NCI-H1694 (cell line): ENCODE measurements at regions not wholly inside any gene's neighbourhood (a gene's known extent, or its start where the extent isn't known, plus 50 kb on each side); places are given as distances from the start of the nearest gene placed in this dataset.

Experiments used
- DNase-seq: peaks from one replicate; lab custom pipeline; 2025; lab: John Stamatoyannopoulos, UW

DNA sequence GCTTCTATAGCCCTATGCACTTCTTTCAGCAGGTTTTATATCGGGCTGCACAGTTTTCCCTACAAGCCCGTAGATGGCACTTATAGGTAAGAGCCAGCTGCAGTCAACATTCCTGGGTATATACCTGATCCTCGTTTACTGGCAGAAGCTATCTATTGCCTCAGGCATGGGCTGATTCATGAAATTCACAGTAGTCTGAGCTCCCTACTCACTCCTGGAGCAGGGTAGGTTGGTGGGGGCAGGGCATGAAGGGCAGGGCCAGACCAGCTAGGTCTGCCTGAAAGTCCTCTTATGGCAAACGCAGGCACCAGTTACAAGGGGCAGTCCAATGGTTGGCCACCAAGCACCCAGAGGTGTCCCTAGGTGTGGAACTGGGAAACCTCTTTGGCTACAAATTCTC, 345.8 kb downstream of the RPS29 start:
- DNase-seq: no peak

- DNase-seq: no peak
Observed at GRCh38 chr14:49228552-49228951, 357.6 kb downstream of the RPS29 start.

DNA sequence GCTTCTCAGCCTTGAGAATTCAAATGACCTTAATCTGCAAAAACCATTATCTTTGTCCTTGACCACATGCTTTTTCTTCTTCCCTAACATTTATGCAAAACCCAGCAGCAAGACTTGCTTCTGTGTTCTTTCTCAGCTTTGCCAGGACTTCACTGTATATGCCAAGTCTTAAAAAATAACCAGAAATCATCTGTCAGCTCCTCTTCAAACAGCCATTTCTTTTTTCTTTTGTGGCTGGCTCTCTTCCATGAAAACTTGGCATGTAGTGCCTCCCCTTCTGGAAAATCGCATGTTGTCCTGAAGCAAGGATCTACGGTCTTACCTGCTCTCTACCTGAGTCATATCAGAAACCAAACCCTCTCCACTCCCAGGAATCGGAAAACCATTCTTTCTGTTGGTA, 364.9 kb downstream of the RPS29 start:
- no peak for DNase-seq

- peak; percentile 62 for DNase-seq
Observed at GRCh38 chr14:49220492-49220891, 365.7 kb downstream of the RPS29 start.

DNA sequence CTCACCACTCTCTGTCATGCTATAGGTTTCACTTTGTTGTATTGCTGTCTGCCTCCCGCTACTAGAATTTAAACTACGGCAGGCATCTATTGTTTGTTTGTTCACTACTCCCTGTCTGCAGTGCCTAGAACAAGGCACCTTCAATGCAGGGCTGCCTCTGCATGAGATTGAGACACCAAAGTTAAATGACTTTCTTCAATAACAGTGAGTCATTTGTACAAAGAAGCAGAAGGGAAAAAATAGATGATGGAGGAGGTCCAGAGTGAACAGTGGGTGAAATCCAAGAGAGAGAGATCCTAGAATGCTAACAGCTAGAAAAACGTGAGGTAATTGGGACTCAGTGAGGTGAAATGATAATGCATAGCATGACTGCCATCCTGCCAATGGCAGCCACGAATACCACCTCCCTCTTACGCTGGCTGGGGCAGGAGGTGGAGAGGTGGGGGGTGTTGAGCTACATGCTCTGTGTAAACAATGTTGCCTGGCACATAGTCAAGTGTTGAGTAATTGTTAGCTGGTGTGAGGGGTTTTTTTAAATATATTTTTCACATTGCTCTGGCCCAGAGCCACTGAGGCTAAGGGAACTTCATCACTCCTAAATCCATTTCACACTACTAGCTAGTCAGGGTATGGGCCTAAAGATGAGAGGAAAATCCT, 367.6 kb downstream of the RPS29 start:
- peak; percentile 84 for DNase-seq

- DNase-seq: no peak
Observed at GRCh38 chr14:49212721-49213120, 373.5 kb downstream of the RPS29 start.

DNA sequence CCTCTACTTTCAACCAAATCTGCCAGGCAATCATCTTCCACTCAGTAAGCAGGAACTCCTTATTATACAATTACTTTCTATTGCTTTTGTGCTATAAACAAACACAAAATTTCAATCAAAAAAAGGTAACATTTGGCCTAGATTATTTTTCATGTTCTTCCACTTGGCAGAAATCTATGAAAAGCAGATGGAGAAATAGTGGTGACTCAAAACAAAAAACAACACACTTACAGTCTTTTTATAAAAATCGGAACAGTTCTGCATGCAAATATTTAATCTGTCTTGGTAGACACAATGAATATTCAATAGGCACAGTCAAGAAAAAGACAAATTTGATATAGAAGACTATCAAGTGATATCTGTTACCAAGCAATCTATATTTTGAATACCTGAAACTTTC, 376.8 kb downstream of the RPS29 start:
- DNase-seq: no peak

- DNase-seq: peak; percentile 99
Observed at GRCh38 chr14:49206828-49207227, 379.4 kb downstream of the RPS29 start.

- DNase-seq: no peak
Observed at GRCh38 chr14:49203676-49204075, 382.5 kb downstream of the RPS29 start.

DNA sequence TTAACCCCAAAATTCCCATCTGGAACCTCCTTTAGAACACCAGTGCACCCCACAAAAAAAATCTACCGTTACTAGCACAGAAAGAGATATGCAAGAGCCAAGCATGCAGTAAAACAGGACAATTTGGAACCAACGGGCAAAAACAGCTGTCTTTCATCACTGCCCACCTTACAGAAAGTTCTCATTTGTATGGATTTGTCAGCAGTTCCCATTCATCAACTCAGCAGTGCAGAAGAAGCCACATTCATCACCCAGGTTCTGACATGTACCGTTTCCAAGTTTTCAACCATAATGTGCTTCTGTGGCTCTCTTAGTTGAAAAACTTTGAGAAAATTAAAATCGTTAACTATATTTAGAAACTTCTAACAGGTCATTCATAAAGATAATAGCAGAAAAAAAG, 387.0 kb downstream of the RPS29 start:
- no peak for DNase-seq

- DNase-seq: no peak
Observed at GRCh38 chr14:49196327-49196726, 389.9 kb downstream of the RPS29 start.

DNA sequence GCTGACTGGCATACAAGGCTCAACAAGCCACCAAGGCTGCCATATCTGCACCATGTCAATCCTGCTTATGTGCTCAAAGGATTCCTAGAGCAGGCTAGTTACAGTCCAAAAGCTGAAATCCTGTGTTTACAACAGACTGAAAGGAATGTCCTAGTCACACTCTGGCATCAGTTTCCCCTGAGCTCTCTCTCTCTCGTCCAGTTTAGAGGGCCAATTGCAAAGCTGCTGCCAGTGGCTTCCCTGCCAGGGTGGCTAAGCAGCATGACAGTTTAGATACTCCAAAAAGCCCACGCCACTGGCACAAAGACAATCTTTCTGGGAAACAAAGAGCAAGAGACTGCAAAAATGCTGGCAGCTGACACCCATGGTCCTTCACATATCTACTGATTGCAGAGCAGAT, 392.1 kb downstream of the RPS29 start:
- no peak for DNase-seq

- DNase-seq: no peak
Observed at GRCh38 chr14:49193332-49194065, 392.7 kb downstream of the RPS29 start.

GRCh38 chr14:49191380-49191779, 394.8 kb downstream of the RPS29 start:
- no peak for DNase-seq

GRCh38 chr14:49189375-49189774, 396.8 kb downstream of the RPS29 start:
- DNase-seq: no peak

DNA sequence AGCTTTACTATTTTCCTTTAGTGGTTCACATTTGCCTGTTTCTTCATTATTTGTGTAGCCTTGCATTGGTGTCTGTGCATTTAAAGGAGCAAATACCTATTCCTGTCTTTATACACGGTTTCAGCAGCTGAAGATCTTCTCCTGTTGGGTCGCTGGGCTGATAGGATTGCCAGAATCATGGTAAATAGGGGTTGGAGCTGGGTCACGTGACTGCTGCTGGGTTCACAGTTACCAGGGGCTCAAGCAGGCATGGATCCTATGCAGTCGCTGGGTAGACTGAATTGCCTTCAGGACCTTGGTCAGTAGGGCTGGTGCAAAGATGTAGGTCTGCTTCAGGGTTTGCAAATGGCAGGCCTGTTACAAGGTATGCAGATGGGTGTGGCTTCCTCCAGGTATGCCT, 398.4 kb downstream of the RPS29 start:
- no peak for DNase-seq

GRCh38 chr14:49173765-49174373, 412.3 kb downstream of the RPS29 start:
- DNase-seq: peak; percentile 89

DNA sequence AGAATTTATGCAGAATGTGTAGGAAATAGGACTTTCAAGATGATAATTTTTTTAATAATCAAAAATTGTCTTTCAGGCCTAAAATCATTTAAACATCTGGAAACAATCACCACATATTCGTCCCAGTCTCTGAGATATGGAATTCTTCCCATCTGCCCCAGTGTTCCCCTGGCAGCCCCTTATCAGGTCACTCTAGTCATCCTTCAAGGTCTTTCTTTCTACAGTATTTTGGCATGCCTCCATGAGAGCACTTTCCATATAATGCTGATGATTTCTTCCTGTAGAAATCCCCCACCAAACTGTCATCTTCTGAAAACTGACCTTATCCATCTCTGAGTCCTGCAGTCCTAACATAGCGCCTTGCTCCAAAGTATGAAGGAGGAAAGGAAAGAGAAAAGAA, 422.1 kb downstream of the RPS29 start:
- no peak for DNase-seq

DNA sequence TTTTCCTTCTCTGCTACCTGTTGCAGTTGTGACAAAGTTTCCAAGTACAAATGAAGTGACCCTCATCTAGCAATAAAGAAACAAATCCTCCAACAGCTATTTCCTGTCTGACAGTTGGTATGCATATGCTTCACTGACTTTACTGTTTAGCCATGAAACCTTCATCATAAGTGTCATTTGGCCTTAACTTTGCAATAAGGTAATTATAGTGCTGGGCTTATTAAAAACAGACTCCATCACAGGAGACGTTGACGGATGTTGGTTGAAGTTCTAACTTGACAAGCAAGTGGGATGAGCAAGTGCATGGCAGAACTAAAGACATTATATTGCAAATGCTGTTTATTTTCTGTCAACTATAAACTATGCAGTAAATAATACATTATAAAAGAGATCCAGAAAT, 425.2 kb downstream of the RPS29 start:
- no peak for DNase-seq

DNA sequence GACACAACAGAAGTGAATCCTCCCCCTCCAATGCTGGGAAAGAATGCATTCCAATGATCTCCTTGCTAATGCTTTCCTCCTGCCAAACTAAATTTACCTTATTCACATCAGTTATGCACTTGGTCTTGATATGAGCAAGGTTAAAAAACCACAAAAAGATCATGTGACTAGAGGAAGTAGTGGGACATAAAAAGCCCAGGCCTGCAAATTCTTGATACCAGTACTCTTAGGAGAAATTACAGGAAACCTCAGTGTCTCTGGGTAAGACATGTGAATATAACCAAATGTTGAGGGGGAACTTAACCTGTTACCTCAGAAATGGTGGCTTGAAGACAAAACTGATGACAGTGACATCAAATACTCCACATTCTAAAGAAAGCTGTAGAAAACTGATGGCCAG, 427.1 kb downstream of the RPS29 start:
- DNase-seq: no peak

GRCh38 chr14:49139593-49139992, 446.6 kb downstream of the RPS29 start:
- DNase-seq: no peak

DNA sequence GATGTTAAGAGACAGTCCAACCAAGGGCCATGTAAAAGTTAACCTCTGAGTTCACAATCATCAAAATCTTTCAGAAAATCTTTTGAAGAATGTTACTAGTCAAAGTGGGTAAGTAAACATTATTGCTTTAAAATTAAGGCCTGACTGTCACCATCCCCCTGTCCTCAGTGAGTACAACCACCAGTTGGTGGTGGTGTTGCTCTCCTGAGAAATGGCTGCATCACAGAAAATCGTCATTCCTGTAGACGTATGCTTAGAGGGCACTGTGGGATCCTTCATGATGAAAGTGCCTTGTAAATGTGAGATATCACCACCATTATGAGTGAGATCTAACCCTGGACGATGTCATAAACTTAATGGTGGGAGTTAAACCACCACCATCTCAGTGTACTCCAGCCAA, 451.2 kb downstream of the RPS29 start:
- peak; percentile 48 for DNase-seq

DNA sequence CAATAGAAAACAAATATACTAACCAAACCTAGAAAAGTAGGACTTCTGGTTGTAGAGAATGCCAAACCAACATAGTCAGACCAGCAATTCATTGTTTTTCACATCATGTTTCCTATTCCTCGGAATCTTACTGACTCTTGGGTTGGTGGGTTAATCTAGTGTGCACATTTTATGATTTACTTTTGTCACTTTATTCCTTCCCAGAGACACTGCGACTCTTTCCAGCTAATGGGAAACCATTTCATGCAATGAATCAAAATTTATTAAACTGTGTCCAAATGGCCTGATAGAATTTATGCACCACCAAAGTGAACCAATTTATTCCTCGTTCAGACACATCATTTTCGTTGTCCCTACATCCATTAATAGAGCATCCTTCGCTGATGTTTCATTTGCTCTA, 464.9 kb downstream of the RPS29 start:
- DNase-seq: no peak
